GM21529 (cell line): ENCODE measurements at regions not wholly inside any gene's neighbourhood (a gene's known extent, or its start where the extent isn't known, plus 50 kb on each side); places are given as distances from the start of the nearest gene placed in this dataset.

ENCODE experiments used
- ATAC-seq: cut with Tn5 transposase; IDR thresholded peaks from one replicate; pipeline ENCODE4 v1.9.1; 2021; ENCODE audit not compliant: unreplicated experiment

DNA sequence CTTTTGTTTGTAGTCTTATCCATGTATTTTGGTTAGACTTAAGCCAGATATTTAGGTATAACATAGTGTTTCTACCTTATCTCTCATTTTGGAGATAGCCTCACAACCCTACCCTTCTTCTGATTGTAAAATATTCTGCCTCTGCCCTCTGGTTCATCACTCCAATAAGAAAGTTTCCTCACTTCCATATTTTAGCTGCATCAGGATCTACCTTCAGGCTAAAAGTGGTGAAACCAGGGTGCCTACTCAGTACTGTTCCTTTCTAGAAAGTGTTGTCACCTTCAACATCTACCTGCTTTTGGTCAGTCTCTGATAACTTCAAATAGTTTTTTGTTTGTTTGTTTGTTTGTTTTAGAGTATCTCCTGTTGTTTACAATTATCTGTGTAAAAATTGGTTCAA lies 294.6 kb downstream of the ANXA1 start:
- no peak for ATAC-seq

- no peak for ATAC-seq
Observed at GRCh38 chr9:73451003-73451402, 299.3 kb downstream of the ANXA1 start.

DNA sequence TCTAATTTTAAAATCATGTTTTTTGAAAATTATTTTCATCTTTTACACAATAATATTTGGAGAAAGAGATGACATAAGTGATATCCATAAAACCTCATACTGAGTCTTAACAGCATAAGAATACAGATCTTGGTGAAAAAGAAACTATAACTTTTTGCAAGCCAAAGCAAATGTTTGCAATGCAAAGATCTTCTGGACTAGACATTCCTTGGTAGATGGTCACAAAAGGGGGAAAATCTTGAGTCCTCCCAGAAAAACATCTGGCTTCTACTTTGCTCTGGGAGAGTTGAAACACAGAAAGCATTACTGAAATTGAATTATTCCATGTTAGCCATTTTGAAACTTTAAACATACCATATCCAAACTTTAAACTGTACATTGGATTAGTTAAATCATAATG lies 308.2 kb downstream of the ANXA1 start:
- ATAC-seq, result no peak

DNA sequence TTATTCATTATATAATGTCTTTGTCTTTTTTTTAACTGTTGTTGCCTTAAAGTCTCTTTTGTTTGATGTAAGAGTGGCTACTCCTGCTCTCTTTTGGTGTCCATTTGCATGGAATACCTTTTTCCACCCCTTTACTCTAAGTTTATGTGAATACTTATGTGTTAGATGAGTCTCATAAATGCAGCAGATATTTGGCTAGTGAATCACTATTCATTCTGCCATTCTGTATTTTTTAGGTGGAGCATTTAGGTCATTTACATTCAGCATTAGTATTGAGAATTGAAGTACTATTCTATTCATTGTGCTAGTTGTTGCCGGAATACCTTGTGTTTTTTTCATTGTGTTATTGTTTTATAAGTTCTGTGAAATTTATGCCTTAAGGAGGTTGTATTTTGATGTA lies 317.1 kb downstream of the ANXA1 start:
- ATAC-seq, result no peak

DNA sequence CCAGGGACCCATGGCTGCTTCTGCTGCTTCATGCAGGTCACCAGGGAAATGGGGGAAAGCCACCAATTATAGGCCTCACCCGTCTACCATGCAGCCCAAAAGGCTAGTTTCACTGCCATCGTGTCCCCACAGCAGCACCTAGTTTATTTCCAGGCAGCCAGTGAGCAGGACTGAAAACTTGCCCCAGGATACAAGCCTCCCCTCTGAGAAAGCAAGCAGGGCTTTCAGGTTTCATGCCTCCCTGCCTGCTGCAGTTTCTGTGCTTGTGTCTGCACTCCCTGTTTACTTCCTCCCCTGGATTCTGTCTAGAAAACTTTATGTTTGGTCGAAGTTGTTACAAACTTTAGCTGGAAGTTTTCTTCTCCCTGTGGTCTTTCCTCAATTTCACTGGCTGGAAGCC lies 319.1 kb downstream of the ANXA1 start:
- ATAC-seq, result no peak

- no peak for ATAC-seq
Observed at GRCh38 chr9:73474002-73474600, 322.4 kb downstream of the ANXA1 start.

GRCh38 chr9:73474625-73475024 lies 323.0 kb downstream of the ANXA1 start:
- ATAC-seq, result no peak

DNA sequence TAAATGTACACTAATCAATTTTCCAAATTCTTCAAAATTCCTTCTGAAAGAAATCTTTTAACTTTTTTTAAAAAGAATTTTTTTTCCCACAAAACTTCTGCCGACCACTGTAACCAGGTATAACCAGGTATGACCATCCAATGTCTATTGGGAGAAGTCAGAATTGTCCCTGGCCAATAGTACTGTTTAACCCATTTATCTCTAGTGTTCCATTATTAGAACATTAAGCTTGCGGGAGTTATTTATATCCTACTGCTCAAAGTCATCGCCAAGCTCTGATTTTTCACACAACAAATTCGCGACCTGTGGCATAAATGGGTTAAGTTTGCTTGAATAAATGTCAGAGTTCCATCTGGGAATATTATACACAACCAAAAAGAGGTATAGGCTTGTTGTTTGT lies 343.2 kb downstream of the ANXA1 start:
- ATAC-seq, result no peak

- ATAC-seq, result no peak
Observed at GRCh38 chr9:73497796-73498195, 346.1 kb downstream of the ANXA1 start.

GRCh38 chr9:73515216-73515615 lies 363.6 kb downstream of the ANXA1 start:
- ATAC-seq, result no peak

DNA sequence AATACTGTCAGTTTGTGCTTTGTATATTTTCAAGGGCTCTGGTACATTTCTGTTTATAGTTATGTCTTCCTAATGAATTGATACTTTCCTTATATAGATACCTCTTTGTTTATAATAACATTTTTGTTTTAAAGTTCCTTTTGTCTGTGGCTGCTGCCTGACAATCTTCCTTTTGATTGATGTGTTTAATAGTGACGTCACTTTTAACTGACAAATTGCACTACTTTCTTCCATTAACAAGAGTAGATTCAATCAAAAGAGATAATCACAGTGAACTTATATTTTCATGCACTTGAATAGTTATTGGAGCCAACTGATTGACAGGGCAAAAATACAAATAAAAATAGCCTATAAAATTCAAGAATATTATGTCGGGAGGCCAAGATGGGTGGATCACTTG lies 371.7 kb downstream of the ANXA1 start:
- ATAC-seq, result no peak

DNA sequence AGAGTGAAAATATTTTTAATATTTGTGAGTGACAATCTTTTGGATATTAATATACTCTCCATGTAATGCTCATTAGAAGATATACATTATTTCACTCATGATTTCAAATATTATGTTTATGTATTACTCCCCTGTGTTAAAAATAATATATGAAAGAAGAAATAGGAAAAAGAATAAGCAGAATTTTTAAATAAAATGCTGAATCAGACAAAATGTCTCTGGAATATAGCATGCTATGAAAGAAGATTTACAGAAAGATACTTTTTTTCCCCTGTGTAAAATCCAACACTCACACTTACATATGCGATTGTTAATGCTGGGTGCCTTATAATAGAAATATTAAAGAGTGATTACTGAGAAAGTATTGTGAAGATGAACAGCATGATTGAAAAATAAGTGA lies 373.7 kb downstream of the ANXA1 start:
- ATAC-seq, result no peak

GRCh38 chr9:73527521-73527920 lies 375.9 kb downstream of the ANXA1 start:
- ATAC-seq, result no peak

DNA sequence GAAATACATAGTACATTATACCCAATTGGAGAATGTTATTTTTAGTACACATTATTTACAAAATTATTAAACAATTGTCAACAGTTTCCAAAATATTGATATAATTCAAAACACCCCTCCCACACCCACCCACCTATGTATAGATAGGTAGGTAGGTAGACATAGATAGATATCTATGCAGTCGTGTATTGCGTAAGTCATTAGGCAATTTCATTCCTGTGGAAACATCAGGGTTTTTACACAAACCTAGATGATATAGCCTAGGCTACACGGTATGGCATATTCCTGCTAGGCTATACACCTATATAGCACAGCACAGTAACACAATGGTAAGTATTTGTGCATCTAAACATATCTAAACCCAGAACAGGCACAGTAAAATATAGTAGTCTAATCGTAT lies 377.3 kb downstream of the ANXA1 start:
- no peak for ATAC-seq

- no peak for ATAC-seq
Observed at GRCh38 chr9:73529666-73530065, 378.0 kb downstream of the ANXA1 start.

GRCh38 chr9:73531051-73531532 lies 379.4 kb downstream of the ANXA1 start:
- ATAC-seq, result no peak

DNA sequence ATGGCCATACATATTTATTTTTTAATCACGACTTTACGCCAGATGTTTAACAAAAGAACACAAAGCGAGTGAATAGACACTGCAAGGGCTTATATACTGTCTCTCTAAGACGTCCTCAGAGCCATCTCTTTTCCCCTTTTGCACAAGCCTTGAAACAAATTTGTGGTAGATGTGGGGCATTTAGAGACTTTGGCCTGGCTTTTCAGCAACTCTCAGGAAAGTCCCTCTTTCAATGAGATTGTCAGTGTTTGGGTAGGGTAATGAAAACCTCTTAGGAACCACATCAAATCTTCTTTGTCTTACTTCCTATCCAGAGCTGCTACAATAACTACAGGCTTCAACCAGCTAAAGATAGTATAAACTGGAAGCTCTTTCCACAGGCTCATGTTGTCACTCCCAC lies 380.0 kb downstream of the ANXA1 start:
- peak; percentile 58 for ATAC-seq

- no peak for ATAC-seq
Observed at GRCh38 chr9:73532985-73533384, 381.3 kb downstream of the ANXA1 start.

GRCh38 chr9:73536403-73536802 lies 384.7 kb downstream of the ANXA1 start:
- ATAC-seq, result no peak

GRCh38 chr9:73537561-73537960 lies 385.9 kb downstream of the ANXA1 start:
- no peak for ATAC-seq

- no peak for ATAC-seq
Observed at GRCh38 chr9:73539881-73540390, 388.3 kb downstream of the ANXA1 start.

DNA sequence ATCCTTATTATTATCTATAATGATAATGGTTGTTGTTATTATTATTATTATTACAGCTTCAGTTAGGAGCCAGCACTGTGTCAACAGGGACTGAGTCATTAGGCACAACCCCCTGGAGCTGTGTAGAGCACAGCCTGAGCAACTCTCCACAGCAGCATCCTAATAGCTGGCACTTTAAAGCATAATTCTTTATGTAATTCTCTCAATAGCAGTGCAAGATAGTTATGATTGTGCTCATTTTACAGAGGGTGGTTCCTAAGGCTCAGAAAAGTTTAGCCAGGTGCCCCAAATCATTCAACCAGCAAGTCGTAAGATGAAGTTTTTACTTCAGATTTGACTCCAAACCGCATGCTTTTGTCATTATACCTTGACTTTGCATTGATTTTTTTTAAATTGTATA lies 390.3 kb downstream of the ANXA1 start:
- ATAC-seq, result no peak

DNA sequence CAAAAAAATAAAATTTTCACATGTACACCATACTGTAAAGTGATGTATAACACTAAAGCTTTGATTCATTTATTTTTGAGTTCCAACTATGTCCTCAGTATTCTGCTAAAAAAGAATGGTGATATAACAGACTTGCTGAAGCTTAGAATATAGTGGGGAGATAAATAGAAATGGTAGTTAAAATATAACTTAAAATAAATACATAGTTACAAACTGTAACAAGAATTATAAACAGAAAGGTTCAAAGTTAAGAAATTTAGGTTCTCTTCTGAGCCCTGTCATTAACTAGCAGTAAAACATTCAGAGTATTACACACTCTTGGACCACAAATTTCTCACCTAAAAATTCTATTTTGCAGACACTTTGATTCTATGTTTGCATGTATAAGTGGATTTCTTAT lies 392.1 kb downstream of the ANXA1 start:
- ATAC-seq, result no peak
